NT2/D1 (cell line): ENCODE measurements at regions not wholly inside any gene's neighbourhood (a gene's known extent, or its start where the extent isn't known, plus 50 kb on each side); places are given as distances from the start of the nearest gene placed in this dataset.
"Not testable (repeated sequence)": the region's sequence is repeated elsewhere in the genome, so short reads cannot be mapped to it uniquely, and the experiment has no call there.

ENCODE experiments used
- DNase-seq: peaks from one replicate; pipeline ENCODE4 v3.0.0-alpha.2; 2011; ENCODE audit warnings: low read depth, low spot score
- H3K27me3 ChIP-seq: 2 replicates; pipeline ENCODE4 v1.6.0; 2011; ENCODE audit warnings: mild to moderate bottlenecking; ENCODE audit not compliant: insufficient read length, insufficient read depth
- H3K36me3 ChIP-seq: 2 replicates; pipeline ENCODE4 v1.6.1; 2011; ENCODE audit warnings: mild to moderate bottlenecking, low read length, mixed read lengths; ENCODE audit not compliant: insufficient read depth, insufficient read length
- H3K4me1 ChIP-seq: 2 replicates; pipeline ENCODE4 v1.5.1; 2011; ENCODE audit not compliant: insufficient read depth, insufficient read length
- H3K4me3 ChIP-seq: 2 replicates; pipeline ENCODE4 v1.5.1; 2011; ENCODE audit warnings: low read depth; ENCODE audit not compliant: insufficient read length
- H3K9ac ChIP-seq: 2 replicates; pipeline ENCODE4 v1.6.0; 2011; ENCODE audit warnings: low read depth; ENCODE audit not compliant: insufficient read length
- H3K9me3 ChIP-seq: 2 replicates; pipeline ENCODE4 v1.5.1; 2011; ENCODE audit warnings: mild to moderate bottlenecking, low read length; ENCODE audit not compliant: insufficient read depth
- SUZ12 ChIP-seq: IDR thresholded peaks from 2 replicates; pipeline ENCODE4 v1.6.1; 2011; ENCODE audit not compliant: insufficient read length, insufficient read depth; ENCODE audit errors: extremely low read depth
- YY1 ChIP-seq: IDR thresholded peaks from 2 replicates; pipeline ENCODE4 v1.6.1; 2011; ENCODE audit not compliant: insufficient read length, insufficient read depth
- ZNF274 ChIP-seq: IDR thresholded peaks from 2 replicates; pipeline ENCODE4 v1.6.1; 2011; ENCODE audit warnings: mild to moderate bottlenecking, low read depth, low read length

DNA sequence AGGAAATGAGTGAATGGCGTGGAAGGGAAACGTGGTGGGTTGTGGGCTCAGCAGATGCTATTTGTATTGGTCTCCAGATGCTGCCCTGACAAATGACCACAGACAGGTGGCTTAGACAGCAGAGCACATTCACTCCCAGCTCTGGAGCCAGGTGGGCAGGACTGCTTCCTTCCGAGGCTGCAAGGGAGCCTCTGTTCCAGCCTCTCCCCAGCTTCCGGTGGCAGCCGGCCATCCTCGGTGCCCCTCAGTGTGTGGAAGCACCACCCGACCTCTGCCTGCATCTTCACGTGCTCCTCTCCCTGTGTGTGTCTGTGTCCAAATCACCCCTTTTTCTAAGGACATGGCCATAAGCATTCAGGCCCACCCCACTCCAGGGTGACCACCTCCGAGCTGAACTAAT, 105.1 kb downstream of the SOX1 start:
- Histone ChIP-seq H3K9ac (no peak overlapping the region), H3K9me3 (peaks cover 7% of the 10 kb centered on the region; the same call in 1 of the 2 replicates), H3K4me3 (no peak overlapping the region), H3K36me3 (no peaks in the 10 kb centered on the region), H3K4me1 (no peaks in the 10 kb centered on the region), H3K27me3 (no peaks in the 10 kb centered on the region)
- no peak for DNase-seq
- TF ChIP-seq YY1 (no peak), ZNF274 (no peak), SUZ12 (no peak)

DNA sequence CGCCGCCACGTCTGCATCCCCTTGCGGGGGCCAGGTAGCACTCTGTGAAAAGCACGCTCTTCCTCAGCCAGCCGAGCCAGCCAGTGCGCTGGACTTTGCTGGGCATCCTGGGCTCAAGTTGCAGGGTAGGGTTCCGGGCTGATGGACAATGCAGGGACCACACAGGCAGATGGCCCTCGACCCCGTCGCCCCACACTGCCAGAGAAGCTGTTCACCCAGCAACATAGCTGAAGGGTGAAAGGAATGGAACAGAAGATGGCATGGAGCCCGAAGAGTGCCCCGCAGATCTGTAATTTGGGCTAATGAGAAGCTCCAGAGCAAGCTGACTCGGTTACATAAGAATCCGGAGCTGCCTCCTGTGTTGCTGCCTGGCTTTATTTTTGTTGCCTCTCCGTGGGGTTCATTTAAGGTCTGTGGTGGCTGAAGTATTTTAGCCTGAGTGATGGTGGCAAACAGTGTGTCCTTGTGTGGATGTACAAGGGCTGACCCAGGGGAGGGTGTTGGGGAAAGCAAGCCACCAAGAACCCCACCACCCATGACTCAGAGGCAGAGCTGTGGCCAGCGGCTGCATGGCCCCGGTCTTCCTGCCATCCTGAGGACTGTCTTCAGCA, 105.8 kb downstream of the SOX1 start:
- Histone ChIP-seq H3K27me3 (no peaks in the 10 kb centered on the region), H3K4me3 (no peak overlapping the region), H3K4me1 (no peaks in the 10 kb centered on the region), H3K9ac (no peak overlapping the region), H3K9me3 (peaks cover 7% of the 10 kb centered on the region; the same call in 1 of the 2 replicates), H3K36me3 (no peaks in the 10 kb centered on the region)
- no peak for DNase-seq
- no peak for TF ChIP-seq YY1
- no peak for TF ChIP-seq ZNF274
- TF ChIP-seq SUZ12 = no peak

- Histone ChIP-seq H3K9ac (no peak overlapping the region), H3K4me3 (no peak overlapping the region), H3K9me3 (peaks cover 7% of the 10 kb centered on the region; the same call in 1 of the 2 replicates), H3K36me3 (no peaks in the 10 kb centered on the region), H3K4me1 (no peaks in the 10 kb centered on the region), H3K27me3 (peaks cover 4% of the 10 kb centered on the region)
- DNase-seq = no peak
- no peak for TF ChIP-seq ZNF274
- no peak for TF ChIP-seq SUZ12
- TF ChIP-seq YY1 = no peak
These were observed 107.6 kb downstream of the SOX1 start for GRCh38 chr13:112174476-112175110.

DNA sequence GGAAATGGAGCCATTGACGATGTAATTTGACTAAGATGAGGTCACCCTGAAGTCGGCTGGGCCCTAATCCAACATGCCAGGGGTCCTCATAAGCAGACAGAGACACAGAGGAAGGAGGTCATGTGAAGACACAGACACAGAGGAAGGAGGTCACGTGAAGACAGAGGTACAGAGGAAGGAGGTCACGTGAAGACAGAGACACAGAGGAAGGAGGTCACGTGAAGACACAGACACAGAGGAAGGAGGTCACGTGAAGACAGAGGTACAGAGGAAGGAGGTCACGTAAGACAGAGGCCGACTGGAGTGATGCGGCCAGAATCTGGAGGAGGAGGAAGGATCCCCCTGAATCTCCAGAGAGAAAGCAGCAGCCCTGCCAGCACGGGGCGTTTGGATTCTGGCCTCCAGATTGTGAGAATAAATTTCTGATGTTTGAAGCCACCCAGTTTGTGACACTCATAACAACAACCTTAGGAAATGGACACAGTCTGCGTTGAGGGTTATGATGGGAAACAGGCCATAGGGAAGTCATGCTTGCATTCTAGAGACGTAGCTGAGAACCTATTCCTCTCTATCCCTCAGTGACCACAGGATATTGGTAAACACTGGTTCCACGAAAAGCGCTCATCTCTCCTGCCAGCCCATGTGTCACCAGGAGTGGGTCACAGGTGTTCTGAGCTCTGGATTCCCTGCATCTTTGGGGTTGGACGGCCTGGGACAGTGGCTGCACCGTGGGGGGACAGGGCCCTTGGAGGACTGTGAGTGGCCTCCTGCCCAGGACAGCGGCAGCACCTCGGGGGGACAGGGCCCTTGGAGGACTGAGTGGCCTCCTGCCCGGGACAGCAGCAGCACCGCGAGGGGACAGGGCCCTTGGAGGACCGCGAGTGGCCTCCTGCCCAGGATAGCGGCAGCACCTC, 108.5 kb downstream of the SOX1 start:
- TF ChIP-seq YY1 (no peak), ZNF274 (no peak), SUZ12 (no peak)

GRCh38 chr13:112176141-112177119, 109.5 kb downstream of the SOX1 start:
- H3K27me3 ChIP-seq, H3K9ac ChIP-seq, H3K4me1 ChIP-seq, H3K9me3 ChIP-seq, DNase-seq, H3K4me3 ChIP-seq, H3K36me3 ChIP-seq: not testable (repeated sequence)

More for the DNA sequence above, 108.5 kb downstream of the SOX1 start:
- H3K27me3 ChIP-seq = peaks cover 4% of the 10 kb centered on the region
- H3K4me3 ChIP-seq = no peak overlapping the region
- no peak for DNase-seq
- H3K36me3 ChIP-seq = no peaks in the 10 kb centered on the region
- H3K9ac ChIP-seq = no peak overlapping the region
- peaks cover 7% of the 10 kb centered on the region; the same call in 1 of the 2 replicates for H3K9me3 ChIP-seq
- H3K4me1 ChIP-seq = no peaks in the 10 kb centered on the region

DNA sequence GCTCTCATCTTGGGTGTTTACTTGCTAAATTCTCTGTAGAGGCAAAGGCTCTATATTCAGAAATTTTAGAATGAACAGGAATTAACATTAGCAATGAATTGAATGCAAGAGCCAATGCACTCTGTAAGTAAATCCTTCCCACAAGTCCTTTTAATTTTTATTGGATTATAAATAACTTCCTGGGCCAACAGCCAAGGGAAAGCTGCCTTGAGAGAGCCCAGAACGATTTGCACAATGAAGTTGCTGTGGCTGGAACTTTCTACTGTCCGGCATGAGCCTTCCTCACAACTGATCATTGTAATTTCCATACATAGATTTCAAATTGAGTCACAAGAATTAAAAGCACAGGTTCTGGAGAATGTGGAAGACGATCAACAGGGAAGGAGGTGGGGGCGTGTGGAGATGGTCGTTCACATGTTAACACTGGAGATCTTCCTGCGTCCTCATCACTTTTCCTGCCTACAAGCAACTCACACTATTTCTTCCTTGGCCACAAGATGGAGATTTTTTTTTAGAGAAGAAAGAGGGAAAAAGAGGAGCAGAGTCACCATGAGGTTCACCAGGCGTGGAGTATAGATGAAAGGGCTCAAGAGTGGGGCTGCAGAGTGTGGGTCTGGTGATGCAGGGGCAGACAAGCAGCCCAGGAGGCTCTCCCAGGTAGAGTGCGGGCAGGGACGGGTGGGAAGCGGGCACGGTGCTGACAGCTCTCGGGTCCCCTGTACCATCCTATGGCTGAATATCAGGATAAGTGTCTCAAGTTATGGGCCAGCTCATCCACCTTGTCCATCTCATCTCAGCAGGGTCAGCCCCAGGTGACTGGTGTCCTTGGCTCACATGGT, 110.7 kb downstream of the SOX1 start:
- Histone ChIP-seq H3K36me3 (no peaks in the 10 kb centered on the region), H3K4me3 (no peak overlapping the region), H3K9me3 (peaks cover 7% of the 10 kb centered on the region; the same call in 1 of the 2 replicates), H3K4me1 (no peaks in the 10 kb centered on the region), H3K9ac (no peak overlapping the region), H3K27me3 (peaks cover 4% of the 10 kb centered on the region)
- DNase-seq = no peak
- TF ChIP-seq ZNF274 = no peak
- TF ChIP-seq SUZ12 = no peak
- TF ChIP-seq YY1 = no peak
